Naive thymus-derived CD4-positive, alpha-beta T cell (primary cell): ENCODE measurements at regions not wholly inside any gene's neighbourhood (a gene's known extent, or its start where the extent isn't known, plus 50 kb on each side); places are given as distances from the start of the nearest gene placed in this dataset.

Experiments
- ATAC-seq: fragments of 150-1000 bp; cut with Tn5 transposase; 2 replicates; pipeline ENCODE4 v1.10.0; 2021; ENCODE audit warnings: mild to moderate bottlenecking, moderate library complexity
- CTCF ChIA-PET: fragments of 350-600 bp; sonication (Branson Sonifier 250); formaldehyde crosslinking; loops from one replicate; lab custom pipeline; 2021; ENCODE audit warnings: antibody characterized with exemption; lab: Charles Lee
- POLR2A ChIA-PET: fragments of 350-600 bp; sonication (Branson Sonifier 250); formaldehyde crosslinking; loops from one replicate; lab custom pipeline; 2021; ENCODE audit warnings: antibody characterized with exemption, inconsistent platforms; lab: Charles Lee
- DNase-seq, 9 donors: peaks; one replicate each; pipeline versions ENCODE4 v3.0.0 to v3.0.0-alpha.2; 2020 to 2022; ENCODE audit warnings: mixed read lengths in 1 of 9
- H3K27ac ChIP-seq: one replicate; pipeline ENCODE4 v1.7.0; 2013; ENCODE audit warnings: mild to moderate bottlenecking, low read depth, low read length, moderate library complexity
- H3K27me3 ChIP-seq, 2 donors: one replicate each; pipeline ENCODE4 v1.7.0; 2013; ENCODE audit warnings: low read length in 2 of 2, mild to moderate bottlenecking in 2 of 2, moderate library complexity in 2 of 2; ENCODE audit not compliant: control insufficient read depth in 2 of 2, insufficient read depth in 2 of 2
- H3K36me3 ChIP-seq, 3 experiments: 1 replicate in 2 of 3; 2 replicates in 1 of 3; pipeline ENCODE4 v1.7.0; 2013; ENCODE audit warnings: low read length in 3 of 3, mild to moderate bottlenecking in 3 of 3, moderate library complexity in 1 of 3; ENCODE audit not compliant: insufficient read depth in 3 of 3, control insufficient read depth in 2 of 3
- H3K4me1 ChIP-seq, 2 donors: one replicate each; pipeline ENCODE4 v1.7.0; 2013; ENCODE audit warnings: low read length in 2 of 2, mild to moderate bottlenecking in 2 of 2, moderate library complexity in 1 of 2; ENCODE audit not compliant: control insufficient read depth in 2 of 2, insufficient read depth in 2 of 2
- H3K4me3 ChIP-seq: 2 replicates; pipeline ENCODE4 v1.7.0; 2013; ENCODE audit warnings: mild to moderate bottlenecking, low read length
- H3K9me3 ChIP-seq, 3 experiments: 1 replicate in 2 of 3; 2 replicates in 1 of 3; pipeline ENCODE4 v1.7.0; 2013; ENCODE audit warnings: low read length in 3 of 3; ENCODE audit not compliant: control insufficient read depth in 2 of 3
- H3K27ac Mint-ChIP-seq, 9 donors: one replicate each; pipeline ENCODE4 v1.8.0; 2020 to 2022; ENCODE audit warnings: mixed read lengths in 9 of 9, mild to moderate bottlenecking in 8 of 9, moderate library complexity in 5 of 9, inconsistent platforms in 2 of 9
- H3K27me3 Mint-ChIP-seq, 5 donors: one replicate each; pipeline ENCODE4 v1.8.0; 2021 to 2022; ENCODE audit warnings: mixed read lengths in 5 of 5, mild to moderate bottlenecking in 1 of 5
- H3K36me3 Mint-ChIP-seq, 5 donors: one replicate each; pipeline ENCODE4 v1.8.0; 2020 to 2022; ENCODE audit warnings: mixed read lengths in 5 of 5, mild to moderate bottlenecking in 3 of 5, inconsistent platforms in 1 of 5
- H3K4me1 Mint-ChIP-seq, 7 donors: one replicate each; pipeline ENCODE4 v1.8.0; 2020 to 2022; ENCODE audit warnings: mixed read lengths in 7 of 7, mild to moderate bottlenecking in 3 of 7, inconsistent platforms in 1 of 7
- H3K4me3 Mint-ChIP-seq, 10 donors: one replicate each; pipeline ENCODE4 v1.8.0; 2020 to 2022; ENCODE audit warnings: mild to moderate bottlenecking in 10 of 10, mixed read lengths in 10 of 10, moderate library complexity in 6 of 10, inconsistent platforms in 2 of 10
- H3K9me3 Mint-ChIP-seq, 11 donors: one replicate each; pipeline ENCODE4 v1.8.0; 2020 to 2022; ENCODE audit warnings: mixed read lengths in 11 of 11, mild to moderate bottlenecking in 4 of 11, inconsistent platforms in 1 of 11, moderate library complexity in 1 of 11
- intact Hi-C, 2 donors: fragments of 100-400 bp; cut with micrococcal nuclease; formaldehyde crosslinking; loops; one replicate each; pipeline ENCODE4 v1.15.1; 2023

- Mint-ChIP-seq H3K9me3 (peaks cover 0 to 5% (median 0%) of the 10 kb centered on the region in 11 donors), H3K4me3 (no peak overlapping the region), H3K4me1 (no peaks in the 10 kb centered on the region), H3K36me3 (no peaks in the 10 kb centered on the region), H3K27me3 (peaks cover 11 to 41% (median 39%) of the 10 kb centered on the region in 5 donors), H3K27ac (no peak overlapping the region)
- ChIA-PET CTCF (no interaction called here), POLR2A (no interaction called here)
- Histone ChIP-seq H3K27ac (no peak overlapping the region), H3K27me3 (no peaks in the 10 kb centered on the region), H3K4me3 (no peak overlapping the region), H3K9me3 (no peaks in the 10 kb centered on the region), H3K4me1 (no peaks in the 10 kb centered on the region), H3K36me3 (no peaks in the 10 kb centered on the region)
- ATAC-seq: no peak
- intact Hi-C loops: no loop called here
- no peak for DNase-seq
Measured at GRCh38 chr12:112638420-112638819, 153.1 kb upstream of the RPH3A start.

- H3K9me3 ChIP-seq: no peaks in the 10 kb centered on the region
- H3K27me3 ChIP-seq: peaks cover 0 to 6% of the 10 kb centered on the region in 2 donors
- no peak overlapping the region for H3K4me3 Mint-ChIP-seq
- DNase-seq: no peak
- ChIA-PET CTCF (interaction anchor here (0.6 kb wide), 1 partner anchor 104 kb away, joined by 3 read pairs; no protein-coding TSS in a partner anchor), POLR2A (no interaction called here)
- H3K36me3 ChIP-seq: no peaks in the 10 kb centered on the region
- no peaks in the 10 kb centered on the region for H3K36me3 Mint-ChIP-seq
- no peak overlapping the region for H3K27ac Mint-ChIP-seq
- H3K27ac ChIP-seq: no peak overlapping the region
- intact Hi-C loops: no loop called here
- H3K9me3 Mint-ChIP-seq: peaks cover 0 to 14% (median 3%) of the 10 kb centered on the region in 11 donors
- H3K27me3 Mint-ChIP-seq: peaks cover 7 to 32% (median 12%) of the 10 kb centered on the region in 5 donors
- no peak overlapping the region for H3K4me3 ChIP-seq
- no peak for ATAC-seq
- no peaks in the 10 kb centered on the region for H3K4me1 ChIP-seq
- H3K4me1 Mint-ChIP-seq: no peaks in the 10 kb centered on the region
Measured at GRCh38 chr12:112645586-112645985, 146.0 kb upstream of the RPH3A start.

GRCh38 chr12:112656141-112656540 is 135.4 kb upstream of the RPH3A start:
- DNase-seq (no peak), ATAC-seq (no peak)
- Histone ChIP-seq H3K36me3 (no peaks in the 10 kb centered on the region), H3K27me3 (no peaks in the 10 kb centered on the region), H3K4me1 (no peaks in the 10 kb centered on the region), H3K9me3 (no peaks in the 10 kb centered on the region), H3K4me3 (no peak overlapping the region), H3K27ac (no peak overlapping the region)
- no peaks in the 10 kb centered on the region for H3K36me3 Mint-ChIP-seq
- peaks cover 0 to 3% (median 0%) of the 10 kb centered on the region in 7 donors for H3K4me1 Mint-ChIP-seq
- H3K27ac Mint-ChIP-seq: no peak overlapping the region
- H3K4me3 Mint-ChIP-seq: no peak overlapping the region
- peaks cover 0 to 7% (median 1%) of the 10 kb centered on the region in 11 donors for H3K9me3 Mint-ChIP-seq
- ChIA-PET CTCF (no interaction called here), POLR2A (no interaction called here)
- intact Hi-C loops: no loop called here
- peaks cover 0 to 15% (median 4%) of the 10 kb centered on the region in 5 donors for H3K27me3 Mint-ChIP-seq

- Histone ChIP-seq H3K4me3 (no peak overlapping the region), H3K9me3 (no peaks in the 10 kb centered on the region), H3K27ac (no peak overlapping the region), H3K36me3 (no peaks in the 10 kb centered on the region), H3K27me3 (no peaks in the 10 kb centered on the region), H3K4me1 (peaks cover 0 to 10% of the 10 kb centered on the region in 2 donors)
- H3K4me3 Mint-ChIP-seq: no peak overlapping the region
- H3K9me3 Mint-ChIP-seq: peaks cover 0 to 8% (median 0%) of the 10 kb centered on the region in 11 donors
- DNase-seq (no peak), ATAC-seq (no peak)
- intact Hi-C loops: no loop called here
- no peak overlapping the region for H3K27ac Mint-ChIP-seq
- ChIA-PET POLR2A (no interaction called here), CTCF (no interaction called here)
- H3K27me3 Mint-ChIP-seq: peaks cover 4 to 55% (median 22%) of the 10 kb centered on the region in 5 donors
- H3K4me1 Mint-ChIP-seq: peaks cover 0 to 2% (median 0%) of the 10 kb centered on the region in 7 donors
- no peaks in the 10 kb centered on the region for H3K36me3 Mint-ChIP-seq
Measured at GRCh38 chr12:112664569-112664968, 127.0 kb upstream of the RPH3A start.

DNA sequence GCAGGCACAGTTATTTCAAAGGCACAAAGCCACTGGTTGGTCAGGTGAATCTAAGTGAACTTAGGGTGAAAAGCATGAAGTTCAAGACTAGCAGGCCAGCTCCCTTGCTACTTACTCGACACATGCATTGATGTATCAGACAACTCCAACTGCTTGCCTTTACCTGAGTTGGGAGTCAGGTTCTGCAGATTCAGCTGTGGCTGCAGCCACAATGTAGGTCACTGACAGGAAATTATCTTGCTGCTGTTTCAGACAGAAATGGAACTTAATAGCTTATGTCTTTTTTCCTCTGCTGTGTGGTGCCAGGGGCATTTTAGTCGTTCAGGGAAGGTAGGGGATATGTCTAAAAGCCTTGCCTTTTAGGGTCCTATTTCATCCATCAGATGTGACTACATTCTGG is 125.6 kb upstream of the RPH3A start:
- H3K27me3 Mint-ChIP-seq: peaks cover 4 to 55% (median 22%) of the 10 kb centered on the region in 5 donors
- H3K36me3 ChIP-seq: no peaks in the 10 kb centered on the region
- no peak overlapping the region for H3K27ac ChIP-seq
- no peak for ATAC-seq
- CTCF ChIA-PET: no interaction called here
- POLR2A ChIA-PET: no interaction called here
- H3K4me1 ChIP-seq: peaks cover 0 to 10% of the 10 kb centered on the region in 2 donors
- no peaks in the 10 kb centered on the region for H3K27me3 ChIP-seq
- no peaks in the 10 kb centered on the region for H3K36me3 Mint-ChIP-seq
- H3K4me3 Mint-ChIP-seq: no peak overlapping the region
- intact Hi-C loops: no loop called here
- no peak overlapping the region for H3K4me3 ChIP-seq
- DNase-seq: no peak
- no peaks in the 10 kb centered on the region for H3K9me3 ChIP-seq
- peaks cover 0 to 2% (median 0%) of the 10 kb centered on the region in 7 donors for H3K4me1 Mint-ChIP-seq
- no peak overlapping the region for H3K27ac Mint-ChIP-seq
- peaks cover 0 to 8% (median 0%) of the 10 kb centered on the region in 11 donors for H3K9me3 Mint-ChIP-seq

DNA sequence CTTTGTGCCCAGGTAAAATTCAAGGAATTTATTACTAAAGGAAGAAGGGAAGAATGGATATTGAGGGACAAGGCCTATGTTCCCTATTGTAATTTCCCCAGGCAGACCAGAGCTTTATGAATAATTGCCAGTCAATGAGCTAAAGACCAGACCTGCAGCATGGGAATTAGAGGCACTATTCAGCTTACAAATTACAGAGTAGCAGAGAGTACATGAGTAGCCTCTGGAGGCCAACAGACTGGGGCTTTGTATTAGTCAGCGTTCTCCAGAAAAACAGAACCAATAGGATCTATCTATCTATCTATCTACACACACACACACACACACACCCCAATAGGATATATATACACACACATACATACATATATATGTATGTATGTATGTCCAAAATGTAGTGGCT is 120.0 kb upstream of the RPH3A start:
- POLR2A ChIA-PET: no interaction called here
- CTCF ChIA-PET: no interaction called here
- no peak for DNase-seq
- H3K36me3 ChIP-seq: no peaks in the 10 kb centered on the region
- Mint-ChIP-seq H3K27me3 (peaks cover 5 to 34% (median 28%) of the 10 kb centered on the region in 5 donors), H3K9me3 (peaks cover 0 to 2% (median 0%) of the 10 kb centered on the region in 11 donors), H3K36me3 (no peaks in the 10 kb centered on the region), H3K4me3 (no peak overlapping the region), H3K27ac (no peak overlapping the region), H3K4me1 (no peaks in the 10 kb centered on the region)
- no peaks in the 10 kb centered on the region for H3K9me3 ChIP-seq
- peaks cover 0 to 5% of the 10 kb centered on the region in 2 donors for H3K4me1 ChIP-seq
- intact Hi-C loops: no loop called here
- ATAC-seq: no peak
- no peaks in the 10 kb centered on the region for H3K27me3 ChIP-seq
- no peak overlapping the region for H3K27ac ChIP-seq
- no peak overlapping the region for H3K4me3 ChIP-seq

GRCh38 chr12:112674539-112674938 is 117.0 kb upstream of the RPH3A start:
- no peaks in the 10 kb centered on the region for H3K27me3 ChIP-seq
- ChIA-PET CTCF (no interaction called here), POLR2A (no interaction called here)
- no peak overlapping the region for H3K4me3 Mint-ChIP-seq
- ATAC-seq (no peak), DNase-seq (no peak)
- H3K4me1 Mint-ChIP-seq: no peaks in the 10 kb centered on the region
- H3K27ac ChIP-seq: no peak overlapping the region
- H3K9me3 ChIP-seq: no peaks in the 10 kb centered on the region
- peaks cover 3 to 37% (median 20%) of the 10 kb centered on the region in 5 donors for H3K27me3 Mint-ChIP-seq
- H3K9me3 Mint-ChIP-seq: peaks cover 0 to 6% (median 0%) of the 10 kb centered on the region in 11 donors
- no peaks in the 10 kb centered on the region for H3K36me3 Mint-ChIP-seq
- no peaks in the 10 kb centered on the region for H3K36me3 ChIP-seq
- intact Hi-C loops: no loop called here
- H3K4me1 ChIP-seq: no peaks in the 10 kb centered on the region
- no peak overlapping the region for H3K27ac Mint-ChIP-seq
- H3K4me3 ChIP-seq: no peak overlapping the region
